RKO (cell line): ENCODE measurements at regions not wholly inside any gene's neighbourhood (a gene's known extent, or its start where the extent isn't known, plus 50 kb on each side); places are given as distances from the start of the nearest gene placed in this dataset.
A peak's percentile ranks its signal among the peaks of the same experiment; 100 is the strongest.

Experiments
- DNase-seq: peaks from one replicate; pipeline ENCODE4 v3.0.0-alpha.2; 2016; ENCODE audit warnings: low spot score

GRCh38 chr11:97964332-97965004, 1056.3 kb upstream of the CNTN5 start:
- DNase-seq = no peak

- peak; percentile 51 for DNase-seq
Observed at GRCh38 chr11:97965849-97966646, 1054.7 kb upstream of the CNTN5 start.

- no peak for DNase-seq
Observed at GRCh38 chr11:97966901-97967300, 1053.8 kb upstream of the CNTN5 start.

- no peak for DNase-seq
Observed at GRCh38 chr11:97968071-97968470, 1052.7 kb upstream of the CNTN5 start.

GRCh38 chr11:97972731-97973130, 1048.0 kb upstream of the CNTN5 start:
- DNase-seq = no peak

DNA sequence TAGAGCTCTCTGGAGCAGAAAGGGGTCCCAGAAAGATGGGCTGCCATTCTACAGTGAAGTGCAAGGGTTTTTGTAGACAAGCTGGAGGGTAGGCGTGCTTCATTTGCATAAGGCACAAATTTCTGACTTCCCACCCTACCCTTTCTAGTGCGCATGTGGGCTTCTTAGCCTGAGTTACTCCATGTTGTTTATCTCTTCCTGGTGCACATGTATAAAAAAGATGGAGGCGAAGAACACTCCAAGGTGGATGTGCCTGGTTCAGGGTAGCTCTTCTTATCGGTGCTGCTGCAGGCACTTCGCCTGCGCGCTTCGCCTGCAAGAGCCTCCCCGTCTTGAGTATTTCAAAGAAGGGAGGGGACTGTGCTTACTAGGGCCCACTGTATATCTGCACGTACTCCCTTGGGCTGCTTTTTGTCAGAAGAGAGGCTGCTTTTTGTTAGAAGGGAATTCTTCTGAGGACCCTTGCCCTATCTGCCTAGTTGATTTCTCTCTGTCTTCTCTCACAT, 1047.3 kb upstream of the CNTN5 start:
- DNase-seq = no peak

- DNase-seq = no peak
Observed at GRCh38 chr11:97974798-97975498, 1045.8 kb upstream of the CNTN5 start.

- no peak for DNase-seq
Observed at GRCh38 chr11:97977726-97978125, 1043.0 kb upstream of the CNTN5 start.

DNA sequence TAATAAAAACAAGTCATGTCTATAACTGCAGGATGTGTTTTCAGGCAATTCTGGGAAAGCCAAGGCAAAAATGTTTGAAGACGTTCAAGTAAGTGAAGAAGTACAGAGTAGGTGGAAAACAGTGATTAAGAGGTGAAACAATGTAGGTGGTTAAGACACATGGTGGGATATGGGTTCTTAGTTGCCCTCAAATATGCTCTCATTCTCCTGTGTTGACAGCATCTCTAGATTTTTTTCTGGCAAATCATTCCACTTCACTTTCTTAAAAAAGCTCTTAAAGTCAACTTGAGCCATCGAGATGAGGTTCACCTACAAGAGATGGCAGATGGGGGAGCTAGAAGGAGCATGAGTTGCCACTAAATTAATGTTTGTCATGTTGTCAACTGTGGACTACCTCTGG, 1041.0 kb upstream of the CNTN5 start:
- DNase-seq = no peak

GRCh38 chr11:97982512-97982911, 1038.2 kb upstream of the CNTN5 start:
- DNase-seq = no peak

- no peak for DNase-seq
Observed at GRCh38 chr11:97989121-97989520, 1031.6 kb upstream of the CNTN5 start.

DNA sequence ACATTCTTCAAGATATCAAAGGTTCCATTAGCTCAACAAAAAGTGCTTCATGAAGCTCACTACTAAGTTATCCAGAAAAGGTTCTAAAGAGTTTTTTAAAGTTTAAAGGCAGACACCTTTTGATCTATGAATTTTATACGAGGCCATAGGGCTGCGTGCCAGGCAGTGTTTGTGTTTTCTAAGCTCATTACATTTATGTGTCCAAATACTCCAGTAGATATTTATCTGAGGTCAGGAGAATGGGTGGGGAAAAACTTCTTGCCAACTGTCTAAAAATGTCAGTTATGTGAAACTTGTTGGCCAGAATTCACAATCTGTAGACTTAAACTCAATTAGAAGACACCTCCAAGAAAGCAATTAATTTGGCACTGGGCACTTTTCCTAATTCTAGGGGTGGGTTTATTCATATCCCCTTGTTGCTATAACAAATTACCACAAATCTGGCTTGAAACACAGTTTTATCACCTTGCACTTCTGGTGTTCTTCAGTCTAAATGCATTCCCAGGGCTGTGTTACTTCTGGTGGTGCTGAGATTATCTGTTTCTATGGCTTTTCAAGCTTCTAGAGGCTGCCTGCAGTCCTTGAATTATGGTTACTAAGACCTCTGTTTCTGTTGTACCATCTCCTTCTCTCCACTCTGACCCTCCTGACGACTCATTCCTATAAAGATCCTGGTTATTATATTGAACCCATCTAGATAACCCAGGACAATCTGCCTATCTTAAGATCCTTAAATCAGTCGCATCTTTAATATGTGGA, 1030.4 kb upstream of the CNTN5 start:
- DNase-seq = no peak

DNA sequence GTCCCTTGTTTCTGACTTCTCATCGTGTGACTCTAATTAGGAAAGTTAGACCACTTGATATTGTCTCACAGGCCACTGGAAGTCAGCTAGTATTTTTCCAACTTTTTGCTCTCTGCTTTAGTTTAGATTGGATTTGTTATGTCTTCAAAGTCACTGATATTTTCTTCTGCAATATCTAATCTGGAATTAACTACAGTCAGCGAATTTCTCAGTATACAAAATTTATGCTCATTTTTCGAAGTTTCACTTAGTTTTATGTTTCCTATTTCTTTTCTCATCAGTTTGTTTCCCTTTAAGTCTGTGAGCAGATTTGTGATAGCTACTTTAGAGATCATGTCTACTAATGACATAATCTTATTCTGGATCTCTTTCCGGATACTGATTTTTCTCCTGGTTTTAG, 1027.2 kb upstream of the CNTN5 start:
- no peak for DNase-seq

DNA sequence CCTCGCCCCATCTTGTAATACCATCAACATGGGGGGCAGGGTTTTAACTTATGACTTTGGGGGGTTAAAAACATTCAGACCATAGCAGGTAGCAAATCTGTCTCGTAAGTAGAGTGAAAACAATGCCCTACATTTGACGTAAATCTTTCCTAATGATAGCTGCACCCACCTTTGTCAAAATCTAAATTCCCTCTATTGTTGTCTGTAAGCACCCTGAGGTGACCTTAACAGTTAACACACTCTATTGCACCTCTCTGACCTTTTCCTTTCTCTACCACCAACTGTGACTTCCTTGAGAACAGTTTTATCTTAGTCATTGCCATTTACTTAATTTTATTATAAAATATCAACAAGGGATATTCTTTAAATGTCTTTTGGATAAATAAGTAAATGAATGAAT, 1024.9 kb upstream of the CNTN5 start:
- no peak for DNase-seq

GRCh38 chr11:97996762-97997161, 1024.0 kb upstream of the CNTN5 start:
- no peak for DNase-seq

- DNase-seq = no peak
Observed at GRCh38 chr11:98003606-98004371, 1017.0 kb upstream of the CNTN5 start.

DNA sequence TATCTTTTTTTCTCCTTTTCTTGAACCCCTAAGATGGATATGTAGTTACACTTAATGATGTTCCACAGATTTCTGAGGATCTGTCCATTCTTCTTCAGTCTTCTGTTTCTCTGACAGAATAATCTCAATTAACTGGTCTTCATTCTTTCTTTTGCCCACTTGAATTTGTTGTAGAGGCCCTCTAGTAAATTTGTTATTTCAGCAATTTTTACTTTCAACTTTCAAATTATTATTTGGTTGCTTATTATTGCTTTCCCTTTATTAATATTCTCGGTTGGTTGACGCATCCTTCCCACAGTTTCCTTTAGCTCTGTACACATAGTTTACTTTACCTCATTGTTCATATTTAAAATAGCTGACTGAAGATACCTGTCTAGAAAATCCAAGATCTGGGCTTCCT, 1013.7 kb upstream of the CNTN5 start:
- DNase-seq = no peak

- no peak for DNase-seq
Observed at GRCh38 chr11:98027652-98028051, 993.1 kb upstream of the CNTN5 start.

- no peak for DNase-seq
Observed at GRCh38 chr11:98029832-98030231, 990.9 kb upstream of the CNTN5 start.

DNA sequence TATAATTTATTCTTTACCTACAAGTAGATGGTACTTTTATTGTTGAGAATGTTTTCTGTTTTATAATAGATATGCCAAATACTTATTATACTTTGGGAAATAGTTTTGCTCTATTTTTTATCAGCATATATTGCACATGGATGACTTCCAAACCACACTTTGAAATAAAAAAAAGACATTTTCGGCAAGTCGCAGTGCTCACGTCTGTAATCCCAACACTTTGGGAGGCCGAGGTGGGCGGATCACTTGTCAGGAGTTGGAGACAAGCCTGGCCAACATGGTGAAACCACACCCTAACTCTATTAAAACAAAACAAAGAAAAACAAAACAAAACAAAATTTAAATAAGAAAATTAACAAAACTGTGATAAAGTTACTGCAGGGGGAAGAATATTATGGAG, 983.9 kb upstream of the CNTN5 start:
- DNase-seq = no peak

GRCh38 chr11:98040061-98040808, 980.5 kb upstream of the CNTN5 start:
- no peak for DNase-seq
